ENCODE measurements at regions not wholly inside any gene's neighbourhood (a gene's known extent, or its start where the extent isn't known, plus 50 kb on each side); places are given as distances from the start of the nearest gene placed in this dataset.
"Not testable (repeated sequence)": the region's sequence is repeated elsewhere in the genome, so short reads cannot be mapped to it uniquely, and the experiment has no call there.

GRCh38 chr1:88472298-88472697, 211.8 kb upstream of the PKN2 start:
- DNase-seq (ENCODE audit: low read depth) = no peak

GRCh38 chr1:88472714-88473113, 211.4 kb upstream of the PKN2 start:
- DNase-seq (ENCODE audit: low read depth) = no peak

GRCh38 chr1:88474555-88475304, 209.3 kb upstream of the PKN2 start:
- DNase-seq (ENCODE audit: low read depth) = no peak

GRCh38 chr1:88484881-88485280, 199.2 kb upstream of the PKN2 start:
- no peak for DNase-seq (ENCODE audit: low read depth)

GRCh38 chr1:88488237-88488636, 195.8 kb upstream of the PKN2 start:
- no peak for DNase-seq (ENCODE audit: low read depth)

DNA sequence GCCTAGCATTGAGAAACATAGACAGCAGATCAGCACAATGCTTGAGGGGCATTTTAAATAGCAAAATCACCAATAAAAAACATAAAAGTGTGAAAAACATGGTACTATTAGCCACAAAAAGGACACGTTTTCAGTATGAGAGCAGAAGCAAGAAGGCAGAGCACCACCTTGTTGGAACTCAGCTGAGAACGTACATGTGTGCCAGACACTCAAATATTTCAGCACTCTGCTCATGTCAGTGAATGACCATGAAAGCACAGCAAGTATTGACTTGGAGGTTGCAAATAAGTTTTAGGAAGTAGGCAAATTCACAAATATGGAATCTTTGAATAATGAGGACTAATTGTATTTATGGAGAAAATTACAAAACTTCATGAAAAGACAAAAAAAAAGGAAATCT, 193.4 kb upstream of the PKN2 start:
- no peak for DNase-seq (ENCODE audit: low read depth)

- DNase-seq (ENCODE audit: low read depth) = no peak
Observed at GRCh38 chr1:88499671-88500070, 184.4 kb upstream of the PKN2 start.

DNA sequence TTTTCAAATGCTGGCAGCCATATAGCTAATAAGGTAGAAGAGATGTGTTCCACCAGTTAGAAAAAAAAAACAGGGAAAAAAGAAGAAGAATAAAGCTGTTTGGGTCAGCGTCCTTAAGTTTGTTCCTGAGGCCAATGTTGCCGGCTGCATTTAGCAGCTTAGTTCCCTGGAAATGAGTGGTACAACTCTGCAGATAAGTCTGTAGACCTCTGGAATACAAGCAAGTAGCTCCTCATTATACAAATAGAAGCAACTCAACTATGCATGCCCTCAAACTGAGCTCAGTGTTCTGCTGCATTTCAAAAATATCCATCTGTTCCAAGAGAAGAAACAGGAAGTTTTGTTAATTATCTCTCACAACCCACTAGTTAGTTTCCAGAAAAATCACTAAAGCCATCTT, 181.2 kb upstream of the PKN2 start:
- DNase-seq (ENCODE audit: low read depth) = no peak

GRCh38 chr1:88503646-88504045, 180.4 kb upstream of the PKN2 start:
- DNase-seq (ENCODE audit: low read depth) = no peak

DNA sequence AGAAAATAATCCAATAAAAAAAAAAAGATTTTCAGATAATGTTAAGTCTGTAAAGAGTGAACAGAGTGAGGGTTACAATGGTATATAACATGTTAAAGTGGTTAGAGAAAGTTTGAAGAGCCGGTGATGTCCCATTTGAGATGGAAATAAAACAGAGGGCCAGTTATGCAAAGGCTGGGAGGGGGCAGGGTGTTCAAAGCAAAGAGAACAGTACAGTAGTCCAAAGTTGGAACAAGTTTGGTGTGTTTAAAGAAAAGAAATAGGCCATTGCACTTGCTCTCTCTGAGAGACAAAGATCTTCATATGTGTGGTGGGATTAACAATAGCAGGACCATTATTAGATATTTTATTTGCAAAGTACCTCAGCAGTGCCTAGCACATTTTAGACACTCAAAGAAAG, 179.5 kb upstream of the PKN2 start:
- no peak for DNase-seq (ENCODE audit: low read depth)

DNA sequence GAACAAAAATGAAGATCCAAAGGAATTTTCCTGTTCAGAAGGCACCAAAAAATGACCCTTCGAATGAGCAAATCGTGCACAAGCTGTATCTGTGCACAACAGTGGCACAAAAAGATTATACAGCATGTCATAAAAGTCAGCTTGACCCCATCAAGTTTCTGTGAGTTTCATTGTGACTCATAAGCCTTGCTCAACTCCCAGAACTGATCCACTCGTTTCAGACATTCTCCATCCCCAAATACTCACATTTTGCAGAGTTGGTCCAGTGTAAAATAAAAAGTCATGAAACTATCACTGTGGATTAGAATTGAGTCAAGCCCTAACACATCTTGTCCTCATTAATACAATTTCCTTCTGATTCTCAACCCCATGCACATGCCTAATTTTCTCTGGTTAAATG, 174.7 kb upstream of the PKN2 start:
- DNase-seq (ENCODE audit: low read depth) = no peak

- no peak for DNase-seq (ENCODE audit: low read depth)
Observed at GRCh38 chr1:88514544-88515060, 169.5 kb upstream of the PKN2 start.

DNA sequence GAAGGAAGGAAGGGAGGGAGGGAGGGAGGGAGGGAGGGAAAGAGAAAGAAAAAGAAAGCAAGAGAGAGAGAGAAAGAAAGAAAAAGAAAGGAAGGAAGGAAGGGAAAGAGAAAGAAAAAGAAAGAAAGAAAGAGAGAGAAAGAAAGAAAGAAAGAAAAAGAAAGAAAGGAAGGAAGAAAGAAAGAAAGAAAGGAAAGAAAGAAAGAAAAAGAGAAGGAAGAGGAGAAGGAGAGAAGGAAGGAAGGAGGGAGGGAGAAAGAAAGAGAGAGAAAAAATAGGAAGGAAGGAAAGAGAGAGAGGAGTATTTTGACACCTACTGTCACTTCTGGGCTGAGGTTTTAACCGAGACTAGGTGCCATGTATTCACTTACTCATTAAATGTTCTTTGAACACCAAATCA, 166.6 kb upstream of the PKN2 start:
- not testable (repeated sequence) for DNase-seq (ENCODE audit: low read depth)

GRCh38 chr1:88519156-88519555, 164.9 kb upstream of the PKN2 start:
- no peak for DNase-seq (ENCODE audit: low read depth)

GRCh38 chr1:88523854-88524528, 160.1 kb upstream of the PKN2 start:
- no peak for DNase-seq (ENCODE audit: low read depth)

DNA sequence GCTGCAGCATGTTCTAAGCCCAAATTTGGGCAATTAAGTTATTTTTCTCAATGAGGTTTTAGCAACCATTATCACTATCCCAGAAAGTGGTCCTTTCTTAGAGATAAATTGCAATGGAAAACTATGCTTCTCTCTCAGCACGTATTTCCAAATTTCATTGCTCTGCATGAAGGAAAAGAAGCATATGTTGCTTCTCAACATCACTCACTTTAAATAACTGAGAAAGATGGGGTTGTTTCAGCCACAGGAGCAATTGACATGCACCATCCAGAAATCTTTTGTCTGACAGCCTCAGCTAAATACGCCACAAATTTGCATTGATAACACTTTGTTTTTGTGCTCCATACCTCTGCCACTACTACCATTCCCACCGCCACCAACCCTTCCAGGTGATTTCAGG, 157.6 kb upstream of the PKN2 start:
- no peak for DNase-seq (ENCODE audit: low read depth)

GRCh38 chr1:88528792-88529191, 155.3 kb upstream of the PKN2 start:
- DNase-seq (ENCODE audit: low read depth) = no peak

DNA sequence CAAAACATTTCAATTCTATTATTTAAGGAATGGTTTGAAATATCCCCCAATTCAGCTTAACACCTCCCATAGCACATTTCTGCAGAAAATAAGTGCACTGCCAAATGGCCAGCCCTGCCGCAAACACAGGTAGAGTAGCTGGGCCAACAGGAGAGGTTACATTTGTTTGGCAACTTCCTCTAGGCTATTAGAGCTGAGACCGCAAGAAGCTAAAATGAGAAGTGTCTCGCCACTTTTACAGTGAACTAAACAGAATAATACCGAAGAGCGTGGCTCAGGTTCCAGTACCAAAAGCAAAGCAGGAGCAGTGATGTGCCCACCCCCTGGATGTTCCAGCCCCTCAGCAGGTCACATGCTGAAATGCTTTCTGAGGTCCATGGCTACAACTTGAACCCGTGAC, 154.5 kb upstream of the PKN2 start:
- DNase-seq (ENCODE audit: low read depth) = no peak

GRCh38 chr1:88530246-88530645, 153.8 kb upstream of the PKN2 start:
- no peak for DNase-seq (ENCODE audit: low read depth)

- DNase-seq (ENCODE audit: low read depth) = no peak
Observed at GRCh38 chr1:88537787-88538186, 146.3 kb upstream of the PKN2 start.

- DNase-seq (ENCODE audit: low read depth) = no peak
Observed at GRCh38 chr1:88538222-88538899, 145.7 kb upstream of the PKN2 start.

- DNase-seq (ENCODE audit: low read depth) = no peak
Observed at GRCh38 chr1:88540255-88540654, 143.8 kb upstream of the PKN2 start.

- no peak for DNase-seq (ENCODE audit: low read depth)
Observed at GRCh38 chr1:88541596-88541995, 142.5 kb upstream of the PKN2 start.
